Medulla oblongata (tissue), 1 donor: ENCODE measurements at regions not wholly inside any gene's neighbourhood (a gene's known extent, or its start where the extent isn't known, plus 50 kb on each side); places are given as distances from the start of the nearest gene placed in this dataset.

Experiments used
- DNase-seq: peaks from one replicate; pipeline ENCODE4 v3.0.0-alpha.2; 2015; ENCODE audit errors: extremely low spot score

DNA sequence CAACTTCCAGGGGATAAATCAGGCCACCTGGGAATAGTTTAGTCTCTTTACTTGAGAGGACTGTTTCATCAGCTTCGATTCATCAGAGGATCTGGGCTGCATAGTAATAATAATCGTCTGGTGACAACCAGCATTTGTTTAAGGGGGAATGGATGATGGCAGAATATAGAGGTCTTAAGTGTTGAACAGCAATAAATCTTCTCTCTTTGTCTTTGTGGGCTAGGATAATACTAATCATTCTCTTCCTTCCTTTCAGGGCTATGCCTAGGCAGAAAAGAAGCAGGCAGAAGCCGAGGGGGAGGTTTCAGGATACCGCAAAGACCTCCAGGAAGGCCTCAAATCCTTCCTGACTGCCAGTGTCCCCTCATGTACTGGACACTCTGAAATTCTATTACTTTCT, 150.4 kb upstream of the GAREM1 start:
- DNase-seq: no peak

DNA sequence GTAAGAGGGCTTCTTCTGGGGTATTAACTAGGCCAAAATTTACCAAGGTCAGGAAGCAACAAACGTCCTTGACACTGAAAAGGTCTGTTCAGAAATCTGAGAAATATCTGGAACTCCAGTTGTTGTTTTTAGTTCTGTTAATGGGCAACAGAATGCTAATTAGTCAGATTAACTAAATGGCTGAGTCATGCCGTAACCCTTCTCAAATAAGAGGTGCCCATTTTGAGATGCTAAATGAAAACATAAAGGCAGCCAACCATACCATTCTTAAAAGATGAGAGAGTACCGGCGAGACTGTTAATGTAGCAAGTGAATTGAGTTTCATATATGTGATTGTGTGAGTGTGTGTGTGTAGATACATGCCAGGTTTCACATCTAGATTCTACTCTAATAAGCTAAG, 147.9 kb upstream of the GAREM1 start:
- DNase-seq: no peak

DNA sequence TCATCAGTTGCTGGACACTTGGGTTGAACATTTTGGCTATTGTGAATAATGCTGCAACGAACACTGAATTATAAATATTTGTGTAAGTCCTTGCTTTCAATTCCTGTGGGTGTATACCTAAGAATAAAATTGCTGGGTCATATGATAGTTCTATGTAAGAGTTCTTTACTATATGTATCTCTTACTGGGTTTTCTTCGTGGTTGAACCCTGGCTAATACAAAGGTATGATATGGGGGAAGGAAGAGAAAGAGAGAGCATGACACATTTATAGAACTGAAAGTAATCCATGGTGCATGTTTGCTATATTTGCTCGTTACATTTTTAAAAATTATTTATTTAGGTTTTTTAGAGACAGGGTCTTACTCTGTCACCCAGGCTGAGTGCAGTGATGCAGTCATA, 143.1 kb upstream of the GAREM1 start:
- no peak for DNase-seq

DNA sequence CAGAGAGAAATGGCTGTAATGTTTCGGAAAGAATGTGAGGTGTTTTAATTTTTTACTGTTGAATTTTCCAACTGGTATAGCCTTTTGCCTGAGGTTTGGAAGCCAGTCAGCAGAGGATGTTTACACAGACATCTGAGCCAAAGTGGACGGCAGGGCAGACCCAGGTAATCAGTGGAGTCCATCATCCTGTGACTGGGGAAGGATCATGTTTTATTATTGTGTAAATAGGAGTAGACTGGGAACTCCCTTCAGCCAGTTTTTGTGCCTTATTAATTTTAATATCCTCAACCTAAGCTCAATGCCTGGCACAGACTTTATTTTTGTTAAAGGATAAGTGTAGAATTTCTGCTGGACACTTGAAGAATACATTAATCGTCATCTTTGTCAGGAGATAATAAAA, 142.0 kb upstream of the GAREM1 start:
- no peak for DNase-seq

DNA sequence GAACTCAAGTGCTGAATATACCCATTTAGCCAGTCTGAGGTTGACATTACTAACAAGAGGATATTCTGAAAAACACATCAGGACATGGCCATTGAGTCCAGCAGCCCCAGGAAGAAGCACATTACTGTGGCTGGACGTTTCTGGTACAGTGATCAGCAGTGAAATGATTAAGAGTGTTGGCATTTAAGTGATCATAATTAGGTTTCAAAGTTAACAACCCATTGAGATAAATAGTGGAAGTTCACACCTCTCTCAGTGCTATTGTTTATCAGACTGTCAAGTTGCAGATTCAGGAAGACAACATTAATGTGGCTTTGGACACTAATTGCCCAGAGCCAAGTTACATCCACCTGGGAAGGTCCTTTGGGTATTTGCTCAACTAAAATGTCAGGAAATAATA, 139.5 kb upstream of the GAREM1 start:
- DNase-seq: no peak

DNA sequence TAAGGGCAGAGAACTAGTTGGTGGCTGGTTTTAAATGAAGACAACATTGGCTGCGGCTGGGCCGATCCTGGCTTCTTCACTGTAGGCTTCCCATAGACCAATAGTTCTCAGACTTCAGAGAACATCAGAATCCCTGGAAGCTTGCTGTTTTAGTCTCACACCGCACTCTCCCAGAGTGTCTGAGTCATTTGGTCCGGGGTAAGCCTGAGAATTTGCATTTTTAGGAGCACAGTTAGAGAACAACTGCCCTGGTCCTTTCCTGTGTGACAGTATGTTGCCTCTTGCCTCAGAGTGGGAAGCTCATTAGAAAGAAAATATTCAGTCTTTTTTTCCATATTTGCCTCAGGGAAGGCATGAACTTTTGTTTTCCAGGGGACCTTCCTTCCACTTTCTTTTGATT, 137.1 kb upstream of the GAREM1 start:
- no peak for DNase-seq

DNA sequence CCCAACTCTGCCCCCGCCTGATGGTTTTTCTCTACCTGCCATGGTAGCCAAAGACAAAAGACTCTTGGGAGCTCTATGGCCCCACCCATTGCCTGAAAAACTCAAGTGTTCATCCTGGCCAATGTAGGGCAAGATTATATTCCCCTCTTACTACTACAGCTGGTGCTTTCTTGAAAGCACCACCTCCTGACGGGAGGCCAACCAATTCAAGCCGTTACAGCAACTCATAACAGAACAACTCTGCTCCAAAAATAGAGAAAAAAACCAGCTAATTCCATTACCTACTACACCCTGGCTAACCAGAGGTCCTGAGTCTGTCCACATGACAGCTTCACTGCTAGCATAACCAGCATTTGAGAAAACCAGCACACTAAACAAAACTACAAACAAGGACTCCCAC, 127.5 kb upstream of the GAREM1 start:
- DNase-seq: no peak

DNA sequence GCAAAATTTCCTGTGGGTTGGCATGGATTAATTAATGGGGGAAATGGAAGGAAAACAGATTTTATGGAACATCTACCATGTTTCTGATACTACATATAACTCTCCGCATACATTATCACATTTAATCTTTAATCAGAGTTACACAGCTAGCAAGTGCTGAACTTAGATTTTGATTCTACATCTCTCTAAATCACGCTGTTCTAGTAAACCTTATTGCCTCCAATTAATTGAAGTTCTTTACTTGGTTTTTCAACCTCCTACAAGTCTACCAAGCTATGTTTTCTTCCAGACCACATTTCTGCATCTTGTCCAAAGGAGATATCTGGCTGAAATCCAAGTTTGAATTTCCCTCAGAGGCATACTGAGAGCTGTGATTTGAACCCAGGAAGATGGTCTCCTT, 125.8 kb upstream of the GAREM1 start:
- no peak for DNase-seq

DNA sequence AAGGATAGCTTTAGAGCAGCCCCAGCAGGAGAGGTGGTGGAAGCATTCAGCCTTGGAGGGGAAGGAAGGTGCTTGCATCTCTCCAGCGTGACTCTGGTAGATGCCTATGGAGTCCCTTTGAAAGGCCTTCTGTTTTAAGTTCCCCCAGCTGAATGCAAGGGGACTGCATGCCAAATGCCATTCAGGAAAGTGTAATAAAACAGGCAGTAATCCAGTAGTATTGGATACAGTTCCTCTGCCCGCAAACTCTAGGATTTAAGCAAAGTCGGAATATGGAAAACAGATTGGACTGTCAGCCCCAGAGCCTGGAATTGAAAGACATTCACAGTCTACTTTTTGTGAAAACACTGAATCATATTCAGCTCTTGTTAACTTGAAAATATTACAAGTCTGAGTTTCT, 125.2 kb upstream of the GAREM1 start:
- DNase-seq: no peak

DNA sequence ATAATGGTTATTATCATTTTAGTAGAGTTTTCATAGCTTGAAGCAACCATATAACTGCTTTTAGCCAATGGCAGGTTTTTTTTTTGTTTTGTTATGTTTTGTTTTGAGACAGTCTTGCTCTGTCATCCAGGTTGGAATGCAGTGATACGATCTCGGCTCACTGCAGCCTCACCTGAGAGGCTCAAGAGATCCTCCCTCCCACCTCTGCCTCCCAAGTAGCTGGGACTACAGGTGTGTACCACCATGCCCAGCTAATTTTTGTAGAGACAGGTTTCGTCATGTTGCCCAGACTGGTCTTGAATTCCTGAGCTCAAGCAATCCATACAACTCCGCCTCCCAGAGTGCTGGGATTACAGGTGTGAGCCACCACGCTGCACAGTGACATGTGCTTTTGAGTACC, 117.5 kb upstream of the GAREM1 start:
- no peak for DNase-seq

DNA sequence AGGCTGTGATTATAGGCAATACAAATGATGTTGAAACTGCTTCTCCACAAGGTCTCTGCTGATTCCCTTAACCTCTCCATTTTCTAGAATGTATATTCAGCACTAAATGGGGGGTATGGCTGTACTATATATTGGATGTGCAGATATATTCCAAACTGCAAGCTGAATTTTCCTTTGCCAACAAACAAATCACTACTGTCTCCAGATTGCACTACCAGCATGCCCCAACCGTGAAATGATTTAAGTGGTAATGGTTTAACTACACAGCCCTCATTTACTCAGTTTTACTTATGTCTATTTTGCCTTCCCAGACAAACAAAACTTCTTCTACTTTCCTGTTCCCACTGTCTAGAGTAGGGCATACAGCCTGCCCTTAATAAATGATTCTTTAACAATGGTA, 112.7 kb upstream of the GAREM1 start:
- DNase-seq: no peak

DNA sequence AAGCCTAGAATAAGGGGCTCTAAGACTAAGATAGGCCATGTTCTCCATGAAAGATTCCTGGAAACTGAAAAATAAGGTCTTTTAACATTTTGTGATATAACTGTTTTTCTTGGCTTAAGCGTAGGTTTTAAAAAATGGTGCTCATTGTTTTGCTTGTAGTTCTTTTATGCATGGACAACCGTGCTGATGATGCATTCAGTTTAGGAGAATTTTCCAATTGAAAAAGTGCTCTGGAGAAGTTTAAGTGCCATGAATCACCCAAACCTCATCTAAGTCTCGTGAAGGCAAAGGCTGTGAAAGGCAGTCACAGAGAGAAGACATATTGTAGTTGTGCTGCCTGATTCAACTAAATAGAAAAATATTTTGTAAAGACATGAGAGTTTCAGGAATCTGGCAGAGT, 111.8 kb upstream of the GAREM1 start:
- no peak for DNase-seq

DNA sequence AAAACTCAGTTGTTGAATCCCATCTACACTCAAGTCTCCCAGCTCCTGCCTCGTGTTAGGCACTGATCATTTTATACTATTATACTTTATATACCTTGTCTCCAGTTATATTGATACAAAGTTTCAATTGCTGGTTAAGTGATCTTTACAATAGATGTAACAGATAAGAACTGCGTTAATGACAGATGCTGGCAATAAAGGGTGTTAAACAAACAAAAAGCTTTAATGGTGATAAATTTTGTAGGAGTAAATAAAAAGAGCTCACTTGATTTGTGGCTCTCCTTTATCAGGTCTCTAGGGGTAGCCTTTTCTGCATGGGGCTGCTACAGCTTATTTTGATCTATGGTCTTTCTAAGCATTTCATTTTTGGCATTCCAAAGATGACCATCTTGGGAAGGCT, 106.9 kb upstream of the GAREM1 start:
- no peak for DNase-seq

DNA sequence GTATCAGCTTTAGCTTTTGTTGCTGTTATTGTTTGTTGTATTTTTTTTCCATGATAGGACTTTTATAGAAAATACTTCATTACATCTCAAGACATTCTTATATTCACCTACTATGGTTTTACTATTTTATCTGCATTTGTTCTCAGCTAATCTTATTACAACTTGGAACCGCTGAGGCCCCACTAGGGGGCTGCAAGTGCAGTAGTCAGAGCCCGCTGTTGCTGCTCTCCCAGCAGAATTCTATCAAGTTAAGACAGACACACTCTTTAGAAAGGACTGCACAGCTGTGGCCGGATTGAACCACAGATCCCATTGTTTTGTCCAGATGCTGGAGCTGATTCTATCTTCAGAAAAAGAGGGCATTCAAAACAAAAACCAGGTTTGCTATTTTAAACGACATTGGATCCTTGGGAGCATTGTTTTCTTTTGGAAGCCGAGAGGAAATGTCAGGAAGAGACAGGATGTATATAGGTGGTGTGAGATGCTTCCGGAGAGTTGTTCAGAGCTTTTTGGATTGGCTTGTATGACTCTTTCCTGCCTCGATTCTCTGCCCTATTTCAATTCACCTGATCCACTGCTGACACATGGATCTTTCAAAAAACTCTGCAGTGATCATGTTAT, 105.7 kb upstream of the GAREM1 start:
- DNase-seq: peak; percentile 80

DNA sequence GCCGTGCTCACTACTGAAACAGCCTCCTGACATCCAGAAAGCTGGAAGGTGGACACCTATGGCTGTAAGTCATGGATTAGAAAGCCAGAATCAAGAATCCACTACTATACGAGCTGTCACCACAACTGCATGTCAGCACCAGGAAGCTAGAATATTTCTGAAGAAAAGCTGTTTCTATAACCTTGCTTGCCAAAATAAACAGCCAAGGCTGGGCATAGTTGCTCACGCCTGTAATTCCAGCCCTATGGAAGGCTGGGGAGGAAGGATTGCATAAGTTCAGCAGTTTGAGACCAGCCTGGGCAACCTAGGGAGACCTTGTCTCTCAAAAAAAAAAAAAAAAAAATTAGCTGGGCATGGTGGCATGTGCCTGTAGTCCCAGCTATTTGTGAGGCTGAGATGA, 96.3 kb upstream of the GAREM1 start:
- no peak for DNase-seq

DNA sequence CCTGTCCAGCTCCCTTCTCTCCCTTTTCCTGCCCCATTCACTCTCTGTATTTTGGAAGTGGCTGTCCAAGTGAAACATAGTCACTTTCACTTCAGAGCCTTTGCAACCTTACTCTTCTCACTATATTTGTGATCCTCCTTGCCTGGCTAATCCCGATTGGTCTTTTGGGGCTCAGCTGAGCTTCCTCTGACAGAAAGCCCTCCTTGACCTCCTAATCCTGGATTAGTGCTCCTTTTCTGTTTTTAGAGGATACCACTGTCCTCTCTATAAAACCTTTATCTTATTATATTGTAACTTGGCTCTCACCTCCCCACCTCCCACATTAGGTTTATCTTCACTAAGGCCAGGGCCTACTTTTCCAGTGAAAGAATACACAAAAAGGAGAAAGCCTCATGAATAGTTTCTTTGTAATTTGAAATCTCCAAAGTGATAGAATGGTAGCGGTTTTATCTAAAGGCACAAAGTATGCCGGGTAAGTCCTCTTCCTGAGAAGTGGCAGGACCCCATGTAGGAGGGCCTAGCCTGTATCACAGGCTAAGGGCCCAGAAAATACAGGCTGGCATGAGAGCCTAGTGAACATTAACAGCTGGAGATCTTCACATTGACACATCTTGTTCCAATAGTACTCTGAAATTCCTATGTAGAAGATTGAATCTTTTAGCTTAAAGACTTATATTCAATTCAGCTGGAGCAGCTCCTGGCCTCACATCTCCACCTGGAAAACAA, 83.1 kb upstream of the GAREM1 start:
- DNase-seq: no peak

DNA sequence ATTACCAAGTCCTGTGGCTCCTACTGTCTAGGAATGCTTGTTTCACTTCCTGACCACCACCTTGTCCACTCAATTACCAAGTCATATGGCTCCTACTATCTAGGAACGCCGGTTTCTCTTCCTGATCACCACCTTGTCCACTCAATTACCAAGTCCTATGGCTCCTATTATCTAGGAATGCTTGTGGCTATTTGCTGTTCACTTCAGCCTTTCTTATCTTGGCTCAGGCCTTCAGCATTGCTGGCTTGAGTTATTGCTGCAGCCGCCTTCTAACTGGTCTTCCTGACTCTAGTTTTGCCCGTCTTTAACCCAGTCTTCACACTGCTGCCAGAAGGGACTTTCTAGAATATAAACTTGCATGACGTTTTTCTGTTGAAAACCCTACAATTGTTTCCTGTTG, 82.5 kb upstream of the GAREM1 start:
- DNase-seq: no peak

DNA sequence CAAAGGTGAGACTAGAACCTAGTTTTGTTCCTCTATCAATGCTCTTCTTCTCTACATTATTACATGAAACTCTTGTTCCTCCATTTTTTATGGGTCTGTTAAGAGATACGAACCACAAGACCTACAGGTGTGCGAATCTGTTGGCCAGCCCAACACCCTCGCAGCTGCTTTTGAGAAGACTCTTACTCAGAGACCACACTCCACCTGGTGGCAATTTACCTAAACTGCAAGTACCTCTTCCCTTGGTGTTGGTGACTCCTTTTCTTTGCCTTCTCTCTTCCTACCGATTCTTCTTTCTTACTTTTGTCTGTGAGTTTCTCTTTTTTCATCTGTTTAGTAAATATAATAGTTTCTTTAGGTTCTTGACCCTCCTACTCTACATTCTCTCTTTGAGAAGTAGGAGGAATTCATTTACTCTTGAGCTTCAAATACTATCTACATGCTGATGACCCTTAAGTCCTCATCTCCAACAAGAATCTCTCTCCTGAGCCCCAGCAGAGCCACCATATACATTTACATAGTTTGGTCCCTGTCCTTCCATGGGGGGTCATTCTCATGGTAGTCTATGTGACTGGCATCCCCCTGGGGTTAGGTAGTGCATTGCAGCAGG, 81.8 kb upstream of the GAREM1 start:
- peak; percentile 77 for DNase-seq

DNA sequence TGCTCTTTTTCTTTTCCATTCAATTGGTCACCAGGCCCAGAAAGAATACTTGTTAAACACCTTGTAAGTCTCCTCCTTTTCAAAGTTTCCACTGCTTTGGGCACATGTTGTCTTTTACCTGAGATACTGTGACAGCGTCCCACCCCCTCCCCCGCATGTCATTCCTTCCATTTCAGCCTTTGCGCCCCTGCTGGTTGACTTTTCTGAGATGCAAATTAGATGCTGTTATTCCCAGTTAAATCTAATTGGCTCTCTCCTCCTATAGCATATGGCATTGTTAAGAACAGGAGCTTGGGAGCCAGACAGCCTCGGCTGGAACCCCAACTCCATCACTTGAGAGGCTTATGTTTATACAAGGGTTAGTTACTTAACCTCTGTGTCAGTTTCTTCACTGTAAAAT, 80.3 kb upstream of the GAREM1 start:
- no peak for DNase-seq

DNA sequence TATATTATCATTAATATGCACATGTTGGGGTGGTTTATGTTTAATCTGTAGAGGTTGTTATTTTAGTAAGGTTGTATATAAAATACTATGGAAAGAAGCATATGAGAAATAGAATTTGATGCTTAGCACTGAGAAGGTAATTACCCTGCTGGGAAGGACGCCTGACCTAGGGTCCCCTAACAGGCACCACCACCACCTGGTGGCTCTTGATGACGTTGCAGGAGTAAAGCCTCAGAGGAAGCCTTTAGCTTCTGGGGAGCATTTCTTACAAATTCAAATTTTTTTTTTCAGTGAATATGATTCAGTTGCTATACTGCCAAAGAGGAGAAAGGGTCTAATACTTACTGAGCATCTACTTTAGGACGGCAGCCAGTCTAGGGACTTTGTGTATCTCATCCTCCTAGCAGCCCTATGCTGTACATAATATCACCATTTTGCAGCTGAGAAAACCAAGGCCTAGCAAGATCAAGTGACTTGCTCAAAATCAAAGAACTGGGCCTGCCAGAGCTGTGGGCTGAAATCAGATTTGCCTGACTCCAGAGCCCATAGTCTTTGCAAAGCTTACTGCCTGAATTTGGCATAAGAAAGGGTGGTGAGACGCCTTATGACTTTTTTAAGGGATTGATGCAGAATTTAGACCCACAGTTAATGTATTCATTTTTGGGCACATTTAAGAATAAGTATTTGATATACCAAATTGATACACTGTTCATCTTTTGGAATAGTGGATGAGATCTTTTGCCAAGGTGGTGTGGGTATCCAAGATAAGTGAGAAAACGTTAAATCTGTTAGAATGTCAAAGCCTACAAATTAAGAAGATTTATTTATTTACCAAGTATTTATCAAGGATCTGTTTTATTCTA, 78.8 kb upstream of the GAREM1 start:
- peak; percentile 72 for DNase-seq

DNA sequence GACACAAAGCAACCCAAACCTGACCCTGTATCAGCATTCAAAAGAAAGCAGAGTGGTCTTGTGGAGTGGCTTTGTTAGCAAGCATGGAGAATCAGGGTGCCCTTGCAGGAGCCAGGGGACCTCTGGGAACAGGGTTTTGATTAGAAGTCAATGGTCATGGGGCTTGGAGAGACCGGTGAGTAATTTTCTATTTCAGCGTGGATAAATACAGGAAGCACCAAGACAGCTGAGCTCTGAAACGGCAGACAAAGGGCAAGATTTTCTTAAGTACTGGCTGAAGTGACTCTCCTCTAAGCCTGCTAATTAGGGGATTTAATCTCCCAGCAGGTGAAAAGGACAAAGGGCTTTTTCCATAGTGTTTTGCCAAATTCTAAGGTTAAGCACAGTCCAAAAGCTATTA, 78.0 kb upstream of the GAREM1 start:
- DNase-seq: no peak

DNA sequence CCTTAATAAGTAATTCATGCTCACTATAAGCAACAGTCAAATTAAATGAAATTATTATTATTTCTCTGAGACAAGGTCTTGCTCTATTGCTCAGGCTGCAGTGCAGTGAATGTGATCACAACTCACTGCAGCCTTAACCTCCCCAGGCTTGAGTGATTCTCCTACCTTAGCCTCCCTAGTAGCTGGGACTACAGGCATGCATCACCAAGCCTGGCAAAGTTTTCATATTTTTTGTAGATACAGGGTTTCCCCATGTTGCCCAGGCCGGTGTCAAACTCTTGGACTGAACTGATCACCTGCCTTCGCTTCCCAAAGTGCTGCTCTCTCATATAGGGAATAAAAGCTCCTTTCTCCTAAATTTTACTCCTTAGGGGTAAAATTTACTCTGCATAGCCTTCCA, 74.9 kb upstream of the GAREM1 start:
- DNase-seq: no peak

DNA sequence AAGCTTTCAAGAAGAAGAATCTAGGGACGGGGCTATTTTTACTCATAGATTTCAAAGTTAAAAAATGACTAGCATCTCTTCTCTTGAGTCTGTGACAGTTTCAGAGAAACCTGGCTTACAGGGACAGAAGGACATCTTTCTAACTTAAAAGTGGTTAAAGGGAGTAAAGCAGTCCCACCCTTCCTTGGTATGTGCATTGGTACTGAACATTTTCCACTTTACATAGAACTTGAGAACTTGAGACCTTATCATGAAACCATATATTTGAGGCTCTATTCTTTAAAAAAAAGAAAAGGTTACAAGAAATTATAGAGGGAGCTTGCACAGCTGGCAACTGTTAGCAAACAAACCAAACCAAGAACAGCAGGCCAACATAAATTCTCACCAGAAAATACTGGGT, 73.4 kb upstream of the GAREM1 start:
- no peak for DNase-seq
